Ammon's horn (tissue), 1 donor: ENCODE measurements at regions not wholly inside any gene's neighbourhood (a gene's known extent, or its start where the extent isn't known, plus 50 kb on each side); places are given as distances from the start of the nearest gene placed in this dataset.
A peak's percentile ranks its signal among the peaks of the same experiment; 100 is the strongest.

Source experiments
- DNase-seq: peaks from one replicate; pipeline ENCODE4 v3.0.0-alpha.2; 2016; ENCODE audit warnings: low spot score

DNA sequence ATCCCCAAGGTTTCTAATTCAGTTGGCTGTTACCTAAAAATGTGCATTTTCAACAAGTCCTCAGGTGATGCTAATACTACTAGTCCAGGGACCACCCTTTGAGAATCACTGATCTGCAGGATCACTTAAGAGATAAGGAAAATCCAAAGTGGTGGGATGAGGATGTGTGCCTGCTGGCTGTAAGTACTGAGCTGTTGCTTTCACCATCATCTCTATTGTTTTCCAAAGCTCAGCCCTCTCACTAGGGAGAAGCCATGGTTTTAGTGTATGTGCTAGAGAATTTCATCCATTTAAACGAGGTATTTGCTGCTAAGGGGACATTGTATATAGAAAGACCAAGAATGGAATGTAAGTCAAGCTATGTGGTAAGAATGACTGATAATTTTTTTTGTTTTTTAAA is 202.3 kb downstream of the KIF21A start:
- no peak for DNase-seq

GRCh38 chr12:39239490-39240486 is 203.1 kb downstream of the KIF21A start:
- no peak for DNase-seq

GRCh38 chr12:39237004-39237403 is 205.9 kb downstream of the KIF21A start:
- DNase-seq: no peak

GRCh38 chr12:39235990-39236767 is 206.7 kb downstream of the KIF21A start:
- DNase-seq: no peak

GRCh38 chr12:39230086-39230485 is 212.8 kb downstream of the KIF21A start:
- no peak for DNase-seq

- DNase-seq: no peak
Measured at GRCh38 chr12:39227218-39227617, 215.7 kb downstream of the KIF21A start.

- DNase-seq: peak; percentile 4
Measured at GRCh38 chr12:39224971-39225370, 217.9 kb downstream of the KIF21A start.

- DNase-seq: no peak
Measured at GRCh38 chr12:39205969-39206368, 237.0 kb downstream of the KIF21A start.

GRCh38 chr12:39199351-39199750 is 243.6 kb downstream of the KIF21A start:
- no peak for DNase-seq

- DNase-seq: no peak
Measured at GRCh38 chr12:39188689-39189088, 254.2 kb downstream of the KIF21A start.

- DNase-seq: no peak
Measured at GRCh38 chr12:39186744-39187143, 256.2 kb downstream of the KIF21A start.

DNA sequence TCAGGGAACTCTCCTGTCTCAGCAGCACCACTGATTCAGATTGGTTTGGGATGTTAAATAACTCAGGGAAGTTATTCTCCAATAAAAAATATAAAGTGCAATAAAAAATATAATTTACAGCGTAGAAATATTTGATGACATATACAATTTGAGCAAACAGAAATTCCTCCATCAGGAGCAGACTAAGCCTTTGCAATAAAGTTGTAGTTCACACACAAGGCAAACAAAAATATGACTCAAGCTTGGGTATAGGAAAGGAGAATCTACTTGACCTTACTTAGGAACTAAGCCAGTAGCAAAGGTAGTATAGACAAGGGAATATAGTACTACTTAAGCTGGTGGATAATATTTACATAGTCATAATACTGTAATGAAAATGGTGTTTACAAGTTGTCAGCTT is 264.1 kb downstream of the KIF21A start:
- no peak for DNase-seq

DNA sequence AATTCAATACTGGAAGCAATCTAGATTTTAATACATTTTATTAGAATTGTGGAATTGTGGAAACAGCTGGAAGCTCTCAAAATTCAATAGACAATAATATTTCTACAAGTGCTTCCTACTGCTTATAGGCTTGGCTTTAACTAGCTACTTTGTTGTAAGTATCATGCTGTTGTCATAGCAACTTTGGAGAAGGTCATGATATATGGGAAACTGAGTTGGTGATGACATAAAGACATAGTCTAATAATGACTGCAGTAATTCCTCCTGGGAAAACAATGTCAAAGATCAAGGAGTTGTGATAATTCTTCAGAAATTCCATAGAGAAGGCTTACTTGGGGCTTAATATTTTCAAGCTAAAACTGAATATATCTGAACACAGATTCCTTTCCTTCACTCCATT is 266.6 kb downstream of the KIF21A start:
- no peak for DNase-seq

GRCh38 chr12:39173726-39174125 is 268.3 kb upstream of the CPNE8 start:
- DNase-seq: no peak

- no peak for DNase-seq
Measured at GRCh38 chr12:39165338-39165737, 259.9 kb upstream of the CPNE8 start.

DNA sequence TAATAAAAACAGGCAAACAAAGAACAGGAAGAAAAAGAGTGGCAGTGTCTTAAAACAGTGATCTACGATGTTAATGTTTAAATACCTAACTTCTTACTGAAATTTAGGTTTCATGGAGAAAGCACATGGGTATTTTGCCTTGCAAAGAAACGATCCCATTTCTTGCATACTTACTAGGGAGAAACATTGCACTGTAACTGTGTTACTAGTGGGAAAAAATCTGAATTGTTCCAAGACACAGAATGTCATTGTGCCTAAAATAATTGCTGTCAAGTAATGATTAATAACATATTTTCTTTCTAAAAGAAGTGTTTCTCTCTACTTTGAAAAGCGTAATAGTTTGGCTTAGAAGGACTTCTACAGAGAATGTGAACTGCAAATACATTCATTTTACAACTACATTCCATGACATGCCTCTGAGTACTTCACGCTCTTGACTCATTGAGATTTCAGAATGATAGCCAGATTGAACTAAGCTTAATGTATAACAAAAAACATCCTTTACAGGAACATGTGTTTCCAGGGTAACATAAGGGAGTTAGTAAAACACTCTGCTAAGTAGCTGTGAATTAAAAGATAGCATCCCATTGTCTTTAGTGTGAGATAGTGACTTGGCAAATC is 256.2 kb upstream of the CPNE8 start:
- no peak for DNase-seq

GRCh38 chr12:39157696-39158342 is 252.4 kb upstream of the CPNE8 start:
- DNase-seq: peak; percentile 70

- peak; percentile 21 for DNase-seq
Measured at GRCh38 chr12:39145175-39145999, 240.0 kb upstream of the CPNE8 start.

- no peak for DNase-seq
Measured at GRCh38 chr12:39144613-39145061, 239.2 kb upstream of the CPNE8 start.

DNA sequence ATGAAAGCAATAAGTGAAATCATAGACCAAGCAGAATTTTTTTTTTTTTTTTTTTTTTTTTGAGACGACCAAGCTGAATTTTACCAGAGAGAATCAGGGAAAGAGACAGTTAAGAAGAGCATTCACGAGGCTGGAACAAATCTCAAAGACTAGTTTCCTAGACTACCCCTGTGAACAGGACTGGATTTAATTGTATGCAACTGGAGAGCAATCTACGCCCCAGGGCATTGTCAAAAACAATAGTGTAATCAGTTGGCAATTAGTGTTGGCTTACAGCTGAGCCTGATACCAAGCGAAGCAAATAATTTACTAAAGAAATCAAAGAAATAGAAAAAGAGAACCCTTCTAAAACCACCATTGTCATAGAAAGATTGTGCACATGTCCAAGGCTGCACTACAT is 232.9 kb upstream of the CPNE8 start:
- no peak for DNase-seq

DNA sequence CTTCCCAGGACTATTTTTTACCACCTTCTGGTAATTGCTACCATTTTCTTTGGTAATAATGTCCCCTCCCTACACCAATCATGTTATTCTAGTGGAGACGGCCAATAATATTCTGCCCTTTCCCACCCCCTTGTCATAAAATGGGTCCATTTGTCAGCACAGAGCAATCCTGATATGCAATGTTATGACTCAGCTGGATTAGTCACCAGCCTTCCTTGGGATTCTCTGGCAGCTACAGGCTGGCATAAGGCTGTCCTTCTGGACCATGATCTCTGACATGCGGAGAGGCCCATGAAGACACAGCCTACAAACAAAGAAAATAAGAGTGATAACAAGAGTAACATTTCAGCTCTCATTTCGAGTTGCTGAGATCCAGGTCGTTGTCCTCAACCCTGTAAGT is 222.0 kb upstream of the CPNE8 start:
- DNase-seq: no peak
